IMR-90 (cell line): ENCODE measurements at regions not wholly inside any gene's neighbourhood (a gene's known extent, or its start where the extent isn't known, plus 50 kb on each side); places are given as distances from the start of the nearest gene placed in this dataset.

Experiments used
- MAZ ChIP-seq: IDR thresholded peaks from 2 replicates; pipeline ENCODE4 v1.6.1; 2012; ENCODE audit warnings: low read depth, mild to moderate bottlenecking, low read length, improper control_type of control experiment, moderate library complexity, borderline replicate concordance
- POLR2A ChIP-seq: IDR thresholded peaks from 2 replicates; pipeline ENCODE4 v1.6.1; 2012; ENCODE audit warnings: mild to moderate bottlenecking, low read depth, low read length

DNA sequence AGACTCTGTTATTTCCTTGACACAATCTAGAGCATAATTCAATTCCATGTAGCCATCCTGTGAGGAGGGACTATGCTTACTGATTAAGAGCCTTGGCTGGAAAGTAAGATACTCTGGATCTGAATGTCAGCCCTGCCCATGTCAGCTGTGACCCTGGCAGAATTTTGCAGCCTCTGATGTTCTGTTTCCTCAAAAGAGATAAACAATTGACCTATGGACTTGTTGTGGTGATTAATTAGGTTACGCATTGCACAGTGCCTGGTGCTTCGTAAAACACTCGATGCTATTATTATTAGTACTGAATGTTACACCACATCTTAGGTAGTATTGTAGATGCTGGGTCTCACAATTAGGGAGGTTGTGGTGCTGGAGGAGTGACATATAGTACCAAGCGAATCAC, 161.3 kb upstream of the MEIS2 start:
- TF ChIP-seq POLR2A (no peak), MAZ (no peak)
